ENCODE measurements at regions not wholly inside any gene's neighbourhood (a gene's known extent, or its start where the extent isn't known, plus 50 kb on each side); places are given as distances from the start of the nearest gene placed in this dataset.

DNA sequence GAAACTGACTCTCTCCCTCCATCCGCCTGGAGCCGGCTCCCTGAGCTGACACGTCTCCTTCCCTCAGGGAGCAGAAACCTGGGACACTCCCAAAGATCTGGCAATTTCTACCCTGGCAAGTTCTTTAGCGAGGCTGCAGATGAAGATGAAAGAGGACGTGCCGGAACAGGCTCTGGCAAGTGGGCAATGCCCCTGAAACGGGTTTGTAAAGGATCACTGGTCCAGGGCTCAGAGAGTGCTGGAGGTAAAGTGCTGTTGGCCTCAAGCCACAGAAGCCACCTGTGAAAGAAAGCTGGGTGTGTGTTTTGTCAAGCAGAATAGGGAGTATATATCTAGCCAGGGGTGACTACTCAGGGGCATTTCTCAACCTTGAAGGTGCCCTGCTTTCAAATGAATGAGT is 131.4 kb upstream of the ATP6AP2 start:
- no peak for DNase-seq

DNA sequence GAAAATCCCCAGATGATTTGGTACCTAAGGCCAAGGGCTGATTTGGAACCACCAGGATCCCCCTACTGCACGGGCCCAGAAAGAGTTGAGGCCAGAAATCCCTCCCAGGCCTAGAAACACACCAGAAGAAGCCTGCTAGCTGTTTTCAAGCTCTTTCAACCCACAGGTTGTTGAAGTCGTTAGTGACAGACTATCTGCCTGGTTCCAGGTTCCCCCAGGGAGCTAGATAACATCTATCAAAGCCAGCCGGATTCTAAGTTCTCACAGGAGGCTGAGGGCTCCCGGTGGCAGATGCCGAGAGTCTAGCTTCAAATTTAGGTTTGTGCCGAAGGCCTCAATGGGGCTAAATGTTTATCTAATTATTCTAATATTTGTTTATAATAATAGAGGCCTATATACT is 132.0 kb upstream of the ATP6AP2 start:
- DNase-seq: no peak

DNA sequence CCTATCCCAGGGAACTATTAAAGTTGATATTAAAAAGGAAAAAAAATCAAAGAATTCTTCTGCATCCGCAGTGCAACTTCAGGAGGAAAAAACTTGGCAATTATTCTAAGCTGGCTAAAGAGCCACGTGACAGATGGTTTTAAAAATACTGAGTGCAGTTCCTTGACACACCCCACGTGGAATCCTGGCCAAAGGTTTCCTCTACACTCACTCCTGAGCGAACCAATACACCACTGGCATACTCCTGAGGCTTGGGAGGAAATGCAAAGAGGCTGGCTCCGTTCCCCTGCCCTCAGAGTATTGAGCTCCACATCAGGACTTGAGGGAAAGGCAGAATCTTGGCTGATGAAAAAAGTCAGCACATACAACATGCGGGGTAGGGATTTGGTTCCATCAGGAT is 133.8 kb upstream of the ATP6AP2 start:
- DNase-seq: no peak

DNA sequence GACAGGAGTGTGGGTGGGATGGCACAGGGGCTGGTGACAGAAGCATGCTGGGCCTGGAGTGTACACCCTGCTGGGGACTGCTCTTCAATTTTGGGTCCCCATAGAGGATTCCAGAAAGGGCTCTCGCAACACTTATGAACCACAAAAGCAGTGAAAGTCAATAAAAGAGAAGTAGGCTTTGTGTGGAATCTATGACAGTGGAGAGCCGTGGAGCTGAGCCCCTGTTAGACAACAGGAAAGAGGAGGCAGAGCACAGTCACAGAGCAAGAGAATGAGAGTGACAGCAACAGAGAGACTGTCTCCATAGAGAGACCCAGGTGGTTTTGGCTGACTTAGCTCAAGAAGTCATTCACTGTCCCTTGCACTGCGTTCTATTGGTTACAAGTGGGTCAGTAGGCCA is 135.1 kb upstream of the ATP6AP2 start:
- DNase-seq: no peak

DNA sequence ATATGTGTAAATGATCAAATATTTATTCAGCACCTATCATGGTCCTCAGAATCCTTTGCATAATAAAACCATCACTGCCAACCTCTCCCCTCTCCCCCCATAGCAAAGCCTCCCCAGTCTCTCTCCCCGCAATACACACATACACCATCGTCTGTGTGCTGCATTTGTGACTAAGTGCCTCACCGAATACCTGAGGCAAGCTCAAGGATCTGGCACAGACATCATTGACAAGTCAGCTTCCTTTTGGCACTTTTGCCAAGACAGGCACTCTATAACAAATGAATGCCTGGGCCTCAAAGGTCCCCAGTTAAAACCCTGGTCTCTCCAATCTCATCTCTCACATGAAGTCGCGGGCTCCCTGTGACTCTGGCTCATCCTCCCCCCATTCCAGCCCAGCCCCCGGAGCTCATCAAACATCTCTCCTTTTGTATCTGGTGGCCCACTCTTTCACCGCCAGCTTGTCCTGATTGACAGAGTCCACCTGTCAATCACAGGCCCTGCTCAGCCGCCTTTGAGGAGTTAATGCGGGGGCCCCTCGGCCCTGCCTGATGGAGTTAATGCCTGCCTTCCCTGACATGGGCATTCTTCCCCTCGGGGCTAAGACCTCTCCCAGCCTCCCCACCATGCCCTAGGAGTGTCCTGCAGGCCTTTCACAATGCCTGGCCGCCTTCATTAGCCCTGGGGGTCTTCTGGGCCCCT is 135.8 kb upstream of the ATP6AP2 start:
- DNase-seq: no peak

DNA sequence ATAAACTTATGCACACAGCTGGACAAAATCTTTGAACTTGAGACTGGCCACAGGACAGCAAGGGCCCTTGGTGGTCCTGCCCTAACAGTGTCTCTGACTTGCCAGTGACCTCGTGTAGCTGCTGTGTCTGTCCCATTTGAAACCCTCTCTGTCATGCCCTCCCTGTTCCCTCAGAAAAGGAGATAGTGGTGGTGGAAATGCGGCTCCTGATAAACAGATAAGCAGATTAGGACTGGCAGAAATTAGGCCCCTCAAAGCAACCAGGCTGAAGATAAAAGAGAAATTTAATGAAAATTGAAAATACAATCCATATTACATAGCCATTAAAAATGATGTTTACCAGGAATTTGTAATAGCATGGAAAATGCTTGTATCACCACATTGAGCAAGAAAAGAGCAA is 136.6 kb upstream of the ATP6AP2 start:
- no peak for DNase-seq

DNA sequence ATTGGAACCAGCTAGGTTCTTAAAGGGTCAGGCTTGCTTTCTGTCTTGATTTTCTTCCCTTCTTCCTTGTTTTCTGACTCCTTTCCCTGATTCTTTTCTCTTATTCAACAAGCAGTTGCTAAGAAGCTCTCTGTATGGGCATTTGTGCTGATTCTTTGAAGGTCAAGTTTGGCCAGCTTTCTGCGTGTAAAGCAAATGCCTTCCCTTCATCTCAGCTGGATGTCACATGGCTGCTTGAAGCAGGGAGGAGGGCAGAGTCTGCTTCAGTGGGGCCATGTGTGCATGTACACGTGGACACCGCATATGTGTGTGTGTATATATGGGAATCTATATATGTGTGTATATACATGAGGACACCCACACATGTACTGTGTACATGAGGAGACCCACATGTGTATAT is 139.9 kb upstream of the ATP6AP2 start:
- DNase-seq: no peak

DNA sequence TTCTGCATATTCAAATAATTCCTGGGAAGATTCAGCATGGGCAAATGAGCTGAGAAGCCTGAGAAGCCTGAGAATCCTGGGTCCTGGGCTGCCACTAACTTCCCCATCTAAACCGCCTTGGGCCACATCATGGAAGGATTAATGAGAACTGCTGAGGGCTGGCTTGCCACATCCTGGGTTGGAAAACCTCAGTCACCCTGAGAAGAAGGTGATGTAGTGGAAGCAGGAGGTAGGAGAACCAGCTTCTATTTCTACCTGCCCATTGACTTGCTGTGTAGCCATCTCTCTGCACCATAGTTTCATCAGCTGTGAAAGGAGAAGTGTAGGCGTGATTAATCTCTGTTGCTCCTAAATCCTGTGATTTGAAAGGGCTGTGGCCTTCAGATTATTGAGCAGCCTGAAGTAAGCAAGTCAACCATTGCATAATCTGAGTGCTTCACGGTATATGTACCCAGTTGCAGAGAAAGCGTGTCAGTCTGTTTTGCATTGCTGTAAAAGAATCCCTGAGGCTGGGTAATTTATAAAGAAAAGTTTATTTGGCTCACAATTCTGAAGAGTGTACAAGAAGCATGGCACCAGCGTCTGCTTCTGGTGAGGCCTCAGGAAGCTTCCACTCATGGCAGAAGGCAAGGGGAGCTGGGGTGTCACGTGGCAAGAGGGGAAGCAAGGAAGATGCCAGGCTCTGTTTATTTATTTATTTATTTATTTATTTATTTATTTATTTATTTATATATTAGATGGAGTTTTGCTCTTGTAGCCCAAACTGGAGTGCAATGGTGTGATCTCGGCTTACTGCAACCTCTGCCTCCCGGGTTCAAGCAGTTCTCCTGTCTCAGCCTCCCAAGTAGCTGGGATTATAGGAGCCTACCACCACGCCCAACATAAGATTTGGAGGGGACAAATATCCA is 140.9 kb upstream of the ATP6AP2 start:
- DNase-seq: no peak

DNA sequence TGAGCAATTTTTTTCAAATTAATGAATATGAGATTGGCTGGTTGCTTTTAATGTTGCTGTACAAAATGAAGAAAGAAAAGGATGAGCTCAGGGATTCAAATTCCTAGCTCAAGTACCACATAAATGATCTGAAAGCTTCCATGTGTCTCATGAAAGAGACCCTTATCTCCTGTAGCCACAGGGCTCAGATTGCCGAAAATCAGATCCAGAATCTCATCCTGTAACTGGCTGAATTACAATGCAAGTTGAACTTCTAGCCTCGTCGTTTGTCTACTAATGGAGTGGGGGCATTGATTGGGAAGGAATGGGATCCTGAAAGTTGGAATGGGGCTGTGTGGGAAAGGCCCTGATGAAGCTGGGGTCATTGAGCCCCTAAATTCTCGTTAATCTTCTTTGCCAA is 143.4 kb upstream of the ATP6AP2 start:
- no peak for DNase-seq

DNA sequence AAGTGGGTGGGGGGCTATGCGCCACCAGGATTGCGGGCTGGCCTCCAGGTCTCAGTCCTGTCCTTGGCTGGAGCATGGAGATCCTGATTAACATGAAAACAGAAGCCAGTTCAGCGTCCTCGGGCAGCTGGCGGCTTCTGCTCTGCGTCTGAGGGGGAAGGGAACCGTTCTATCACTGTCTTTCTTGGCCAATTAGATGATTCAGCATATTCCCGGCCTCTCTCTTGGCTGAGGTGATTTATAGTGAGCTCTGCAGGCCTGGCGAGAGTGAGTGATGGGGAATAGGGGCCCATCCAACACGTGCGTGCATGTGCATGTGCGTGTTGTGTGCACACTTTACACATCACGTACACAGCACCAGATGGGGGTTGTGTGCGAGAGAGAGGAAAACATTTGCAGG is 145.8 kb upstream of the ATP6AP2 start:
- DNase-seq: no peak

DNA sequence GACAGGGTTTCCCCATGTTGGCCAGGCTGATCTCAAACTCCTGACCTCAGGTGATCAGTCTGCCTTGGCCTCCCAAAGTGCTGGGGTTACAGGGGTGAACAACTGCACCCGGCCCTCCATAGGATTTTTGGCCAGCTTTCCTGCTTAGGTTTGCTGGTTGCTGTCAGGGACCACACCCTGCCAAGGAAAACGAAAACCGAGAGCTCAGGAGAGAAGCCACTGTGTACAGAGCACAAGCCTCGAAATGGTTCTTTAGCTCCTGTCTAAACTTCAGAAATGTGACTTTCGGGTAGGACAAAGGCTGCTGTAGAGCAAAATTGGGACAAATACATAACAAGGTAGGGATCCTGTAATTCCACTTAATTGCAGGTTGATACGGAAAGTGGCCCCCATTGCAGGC is 146.3 kb upstream of the ATP6AP2 start:
- DNase-seq: no peak

DNA sequence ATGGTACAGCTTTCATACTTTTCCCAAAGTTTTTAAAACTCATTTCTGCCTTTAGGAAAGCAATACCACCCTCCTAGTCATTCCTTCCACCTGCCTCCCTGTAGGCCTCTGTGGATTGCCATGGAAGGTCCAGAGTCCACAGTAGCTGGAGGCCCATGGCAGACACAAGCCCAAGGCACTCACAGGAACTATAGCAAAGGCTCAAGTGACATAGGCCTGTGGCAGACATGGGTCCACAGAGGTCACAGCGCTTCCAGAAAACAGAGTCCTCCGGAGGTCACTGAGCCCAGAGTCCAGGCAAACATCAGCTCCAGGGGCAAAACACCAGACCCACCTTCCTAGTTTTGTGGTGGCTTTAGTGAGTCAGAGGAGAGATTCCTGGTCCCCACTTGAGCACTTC is 147.6 kb upstream of the ATP6AP2 start:
- DNase-seq: no peak

DNA sequence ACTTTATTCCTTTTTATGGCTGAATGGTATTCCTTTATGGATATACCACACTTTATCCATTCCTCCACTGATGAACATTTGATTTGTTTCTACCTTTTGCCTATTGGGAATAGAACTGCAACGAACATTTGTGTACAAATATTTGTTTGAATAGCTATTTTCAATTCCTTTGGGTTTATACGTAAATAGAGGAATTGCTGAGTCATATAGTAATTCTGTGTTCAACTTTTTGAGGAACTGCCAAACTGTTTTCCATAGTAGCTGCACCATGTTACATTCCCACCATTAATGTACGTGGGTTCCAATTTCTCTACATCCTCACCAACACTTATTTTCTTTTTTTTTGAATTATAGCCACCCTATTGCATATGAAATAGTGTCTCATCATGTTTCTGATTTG is 156.5 kb upstream of the ATP6AP2 start:
- no peak for DNase-seq

DNA sequence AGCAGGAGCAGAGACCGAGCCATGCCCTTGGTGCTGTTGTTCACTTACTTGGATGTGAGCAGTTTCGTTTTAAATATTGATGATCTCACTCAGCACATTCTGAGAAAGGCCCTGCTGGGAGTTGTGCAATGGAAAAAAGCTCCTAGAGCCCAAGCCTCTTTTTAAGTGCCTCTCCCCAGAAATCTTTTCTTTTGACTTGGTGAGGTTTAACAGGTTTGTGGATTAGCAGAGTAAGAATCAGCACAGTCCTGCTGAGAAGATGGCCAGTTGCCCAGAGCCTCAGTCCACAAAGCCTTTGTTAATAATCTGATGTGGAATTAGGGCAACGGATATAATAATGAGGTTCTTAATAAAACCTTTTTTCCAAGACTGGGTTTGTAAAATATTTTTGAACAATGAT is 157.5 kb upstream of the ATP6AP2 start:
- no peak for DNase-seq

DNA sequence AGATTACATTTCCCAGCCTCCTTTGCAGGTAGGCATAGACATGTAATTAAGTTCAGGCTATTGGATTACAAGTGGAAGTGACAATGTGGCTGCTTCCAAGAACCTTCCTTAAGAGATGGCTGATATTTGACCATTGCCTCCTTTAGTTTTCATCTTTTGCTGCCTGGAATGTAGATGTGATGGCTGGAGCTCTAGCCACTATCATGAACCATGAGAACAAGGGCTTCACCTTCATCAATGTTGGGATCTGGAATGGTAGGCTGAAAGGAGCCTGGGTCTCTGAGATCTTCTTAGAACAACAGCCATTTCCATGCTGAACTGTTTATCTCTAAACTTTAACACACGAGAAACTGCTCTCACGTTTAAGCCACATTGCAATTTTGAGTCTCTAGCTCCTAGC is 158.7 kb upstream of the ATP6AP2 start:
- DNase-seq: no peak

DNA sequence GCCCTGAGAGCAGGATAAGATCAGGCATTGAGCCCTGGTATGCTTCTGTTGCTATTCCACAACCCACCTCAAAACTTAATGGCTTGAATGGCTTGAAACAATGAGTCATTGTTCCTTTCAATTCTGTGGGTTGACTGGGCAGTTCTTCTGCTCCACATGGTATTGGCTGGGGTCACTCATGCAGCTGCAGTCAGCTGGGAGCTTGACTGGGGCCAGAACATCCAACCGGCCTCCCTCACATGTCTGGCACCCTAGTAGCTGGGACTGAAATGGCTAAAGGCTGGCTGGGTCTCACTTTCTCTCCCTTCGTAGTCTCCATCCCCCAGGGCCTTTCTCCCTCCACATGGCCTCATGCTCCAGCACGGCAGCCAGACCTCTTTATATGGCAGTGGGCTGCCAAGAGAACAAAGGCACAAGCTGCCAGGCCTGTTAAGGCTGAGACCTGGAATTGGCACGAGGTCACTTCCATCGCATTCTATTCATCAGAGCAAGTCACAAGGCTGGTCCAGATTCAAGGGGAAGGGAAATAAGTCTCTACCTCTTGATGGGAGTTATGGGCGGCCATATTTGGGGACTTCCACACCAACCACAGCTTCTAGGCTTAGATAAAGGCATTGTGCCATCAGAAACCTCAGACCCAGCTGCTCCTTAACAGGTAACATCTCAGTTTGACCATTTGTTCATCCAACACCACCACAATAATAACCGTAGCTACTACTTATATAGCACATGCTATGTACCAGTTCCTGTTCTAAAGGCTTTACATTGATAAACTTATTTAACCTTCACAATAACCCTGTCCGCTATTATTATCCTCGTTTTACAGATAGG is 159.7 kb upstream of the ATP6AP2 start:
- no peak for DNase-seq

DNA sequence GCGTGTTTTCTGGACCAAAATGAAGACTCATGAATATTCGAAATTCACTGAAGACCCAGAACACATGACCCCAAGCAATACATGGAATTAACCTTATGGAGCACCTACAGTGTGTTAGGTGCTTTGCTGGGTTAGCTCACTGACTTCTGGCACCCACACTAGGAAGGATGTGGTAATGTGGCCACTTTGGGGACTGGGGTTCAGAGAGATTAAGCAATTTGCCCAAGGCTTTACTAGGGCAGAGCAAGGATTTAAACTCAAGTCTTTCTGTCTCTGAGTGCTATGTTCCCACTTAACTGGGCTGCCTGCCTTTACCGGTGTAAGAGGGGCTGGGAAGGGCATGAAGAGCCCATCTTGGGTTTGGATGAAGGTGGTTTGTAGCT is 162.0 kb upstream of the ATP6AP2 start:
- no peak for DNase-seq

DNA sequence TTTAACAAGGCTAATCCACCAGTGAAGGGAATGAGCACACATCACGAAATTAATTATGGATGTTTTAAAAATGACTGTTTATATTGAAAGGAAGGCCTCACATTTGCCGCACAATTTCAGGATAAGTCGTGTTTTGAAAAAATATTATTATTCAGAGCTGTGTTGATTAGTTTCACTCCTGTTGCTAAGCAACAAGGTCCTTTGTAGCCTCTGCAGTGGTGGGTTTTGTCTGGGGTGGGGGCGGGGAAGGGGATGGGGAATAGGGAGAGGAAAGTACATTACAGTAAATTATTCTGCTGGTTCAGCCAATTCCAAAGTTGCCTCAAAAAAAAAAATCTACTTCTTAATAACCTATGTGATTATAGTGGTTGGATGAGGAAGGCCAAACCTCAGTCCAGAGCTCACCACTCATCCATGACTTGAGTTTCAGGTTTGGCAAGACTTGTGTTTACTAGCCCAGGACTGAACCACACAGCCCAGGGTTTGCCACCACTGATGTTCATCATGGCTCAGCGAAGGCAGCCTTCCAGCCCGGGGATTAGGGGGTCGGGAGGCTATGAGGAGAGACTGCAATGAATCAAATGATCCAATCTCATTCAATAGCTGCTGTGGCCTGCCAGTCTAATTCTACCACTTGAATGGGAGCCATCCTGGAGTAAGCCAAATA is 162.5 kb upstream of the ATP6AP2 start:
- DNase-seq: no peak

DNA sequence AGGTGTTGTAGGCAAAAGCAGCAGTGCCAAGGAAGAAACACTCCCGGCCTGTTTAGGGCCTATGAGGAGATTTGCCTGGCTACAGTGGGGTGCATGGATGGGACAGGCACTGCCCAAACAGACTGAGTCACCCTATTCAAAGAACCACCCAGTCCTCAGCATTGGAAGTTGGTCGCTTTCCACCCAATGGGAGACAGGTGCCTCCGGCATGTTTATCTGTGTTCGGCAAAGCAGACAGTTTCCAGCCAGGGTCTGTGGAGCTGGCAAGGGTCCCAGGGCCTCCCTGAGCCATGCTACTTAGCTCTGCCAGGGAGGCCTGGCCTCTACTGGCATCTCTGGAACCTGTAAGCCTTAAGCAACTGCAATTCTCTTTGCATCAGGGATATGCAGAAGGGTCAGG is 165.1 kb upstream of the ATP6AP2 start:
- DNase-seq: no peak

DNA sequence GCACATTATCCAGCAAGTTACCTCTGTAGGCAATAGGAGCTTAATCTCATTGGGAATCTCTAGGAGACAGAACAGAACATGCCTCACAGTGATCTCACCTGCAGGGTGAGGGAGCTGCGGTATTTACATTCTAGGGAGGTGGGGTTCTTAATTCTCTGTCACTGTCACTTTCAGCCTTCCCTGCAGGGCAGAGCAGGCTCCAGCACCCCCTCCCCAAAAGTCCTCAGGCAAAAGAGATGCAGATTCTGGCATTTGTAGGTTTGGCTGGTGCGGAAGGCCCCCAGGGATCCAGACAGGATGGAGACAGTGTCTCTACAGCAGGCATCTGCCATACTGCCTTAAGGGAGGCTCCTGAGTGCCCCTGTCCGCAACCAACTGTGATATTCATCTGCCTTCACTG is 166.4 kb upstream of the ATP6AP2 start:
- DNase-seq: no peak

DNA sequence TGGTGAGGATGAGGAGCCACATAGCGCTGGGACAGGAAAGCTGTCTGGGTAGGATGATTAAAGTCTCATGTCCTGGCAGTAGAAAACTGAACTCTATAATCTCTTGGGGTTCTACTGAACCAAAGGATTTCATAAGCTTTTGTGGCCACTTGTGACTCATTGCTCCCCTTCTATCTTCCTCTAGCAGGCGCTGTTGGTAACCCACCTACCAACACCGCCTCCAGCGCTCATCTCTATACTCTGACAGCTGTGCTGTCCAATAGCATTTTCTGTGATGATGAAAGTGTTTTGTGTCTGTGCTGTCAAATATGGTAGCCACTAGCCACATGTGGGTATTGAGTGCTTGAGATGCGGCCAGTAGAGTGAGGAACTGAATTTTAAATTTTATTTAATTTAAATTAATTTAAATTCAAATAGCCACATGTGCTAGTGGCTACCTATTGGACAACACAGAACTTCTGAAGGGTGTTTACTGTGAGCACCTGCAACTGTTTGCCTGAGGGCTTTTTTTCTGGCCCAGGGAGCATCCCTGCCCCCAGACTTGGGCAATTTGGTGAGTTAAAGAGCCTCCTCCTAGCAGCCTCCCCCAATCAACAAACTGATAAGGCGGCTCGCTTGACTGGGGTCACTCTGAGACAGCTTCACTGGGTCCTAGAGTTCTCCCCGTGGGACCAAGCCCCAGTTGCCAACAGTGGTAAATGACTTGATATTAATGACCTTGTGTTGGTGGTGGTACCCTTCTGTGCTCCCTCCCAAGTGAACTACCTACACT is 169.2 kb upstream of the ATP6AP2 start:
- no peak for DNase-seq

DNA sequence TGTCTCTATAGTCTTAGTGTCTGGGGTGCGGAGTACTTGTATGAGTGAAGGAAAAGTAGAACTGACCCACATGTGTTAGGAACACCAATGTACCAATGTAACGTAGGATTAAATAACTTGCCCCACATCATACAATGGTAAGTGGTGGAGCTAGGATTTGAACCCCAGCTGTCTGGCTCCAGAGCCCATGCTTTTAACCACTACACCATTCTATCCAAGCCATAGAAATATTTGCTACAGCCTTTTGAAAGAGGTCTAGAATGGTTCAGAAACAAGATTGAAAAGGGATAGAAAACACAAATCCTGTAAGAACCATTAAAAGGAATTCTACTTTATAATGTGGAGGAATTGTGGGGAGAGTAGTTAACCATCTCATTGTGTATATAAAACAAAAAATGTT is 169.9 kb upstream of the ATP6AP2 start:
- DNase-seq: no peak

Data from NCI-H2107 (cell line).